Cardiac fibroblast (primary cell): ENCODE measurements at regions not wholly inside any gene's neighbourhood (a gene's known extent, or its start where the extent isn't known, plus 50 kb on each side); places are given as distances from the start of the nearest gene placed in this dataset.

Experiments
- DNase-seq, 2 donors: peaks; one replicate each; pipeline versions ENCODE4 v3.0.0 to v3.0.0-alpha.2; 2010; ENCODE audit warnings: low read depth in 2 of 2
- H3K4me3 ChIP-seq, 2 donors: replicated peaks in 1 of 2; 1 replicate in 1 of 2; 2 replicates in 1 of 2; pipeline ENCODE4 v1.5.1; 2011; ENCODE audit warnings: low read depth in 2 of 2, low read length in 2 of 2, mild to moderate bottlenecking in 2 of 2, moderate library complexity in 1 of 2
- TF ChIP-seq, protein P1 (sequence below): IDR thresholded peaks from one replicate; pipeline ENCODE4 v1.5.1; 2011; ENCODE audit warnings: low read depth, mild to moderate bottlenecking, low read length, inconsistent platforms

DNA sequence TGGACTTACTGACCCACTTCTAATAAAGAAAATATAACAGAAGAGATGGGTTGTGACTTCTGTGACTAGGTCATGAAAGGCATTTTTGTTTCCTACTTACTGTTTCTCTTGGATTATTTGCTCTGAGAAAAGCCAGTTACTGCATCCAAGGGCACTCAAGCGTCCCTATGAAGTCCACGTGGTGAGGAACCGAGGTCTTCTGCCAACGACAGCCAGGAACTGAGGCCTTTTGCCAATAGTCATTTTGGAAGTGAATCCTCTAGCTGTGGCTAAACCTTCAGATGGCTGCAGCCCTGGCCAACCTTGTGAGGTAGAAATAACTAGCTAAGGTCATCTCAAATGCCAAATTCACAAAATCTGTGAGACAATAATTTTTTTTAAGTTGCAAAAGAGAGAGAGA lies 449.8 kb upstream of the RGPD4 start:
- DNase-seq: no peak
- no peak overlapping the region for H3K4me3 ChIP-seq
- TF ChIP-seq, protein P1, sequence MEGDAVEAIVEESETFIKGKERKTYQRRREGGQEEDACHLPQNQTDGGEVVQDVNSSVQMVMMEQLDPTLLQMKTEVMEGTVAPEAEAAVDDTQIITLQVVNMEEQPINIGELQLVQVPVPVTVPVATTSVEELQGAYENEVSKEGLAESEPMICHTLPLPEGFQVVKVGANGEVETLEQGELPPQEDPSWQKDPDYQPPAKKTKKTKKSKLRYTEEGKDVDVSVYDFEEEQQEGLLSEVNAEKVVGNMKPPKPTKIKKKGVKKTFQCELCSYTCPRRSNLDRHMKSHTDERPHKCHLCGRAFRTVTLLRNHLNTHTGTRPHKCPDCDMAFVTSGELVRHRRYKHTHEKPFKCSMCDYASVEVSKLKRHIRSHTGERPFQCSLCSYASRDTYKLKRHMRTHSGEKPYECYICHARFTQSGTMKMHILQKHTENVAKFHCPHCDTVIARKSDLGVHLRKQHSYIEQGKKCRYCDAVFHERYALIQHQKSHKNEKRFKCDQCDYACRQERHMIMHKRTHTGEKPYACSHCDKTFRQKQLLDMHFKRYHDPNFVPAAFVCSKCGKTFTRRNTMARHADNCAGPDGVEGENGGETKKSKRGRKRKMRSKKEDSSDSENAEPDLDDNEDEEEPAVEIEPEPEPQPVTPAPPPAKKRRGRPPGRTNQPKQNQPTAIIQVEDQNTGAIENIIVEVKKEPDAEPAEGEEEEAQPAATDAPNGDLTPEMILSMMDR: no peak

DNA sequence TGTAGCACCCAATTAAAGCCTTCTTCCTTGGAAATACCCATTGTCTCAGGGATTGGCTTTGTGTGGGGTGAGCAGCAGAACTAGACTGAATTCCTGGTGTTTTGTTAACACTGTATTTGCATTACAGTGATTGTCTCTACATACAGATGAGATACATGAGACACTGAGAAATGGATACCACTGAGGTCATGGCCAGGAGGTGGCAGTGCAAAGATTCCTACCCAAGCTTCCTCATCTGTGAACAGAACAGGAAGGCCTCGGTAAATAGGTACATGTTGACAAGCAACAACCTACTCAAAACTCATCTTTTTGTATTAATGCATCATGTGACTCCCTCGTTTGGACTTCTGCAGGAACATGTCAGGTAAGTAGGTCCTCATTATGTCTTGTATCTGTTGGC lies 445.8 kb upstream of the RGPD4 start:
- H3K4me3 ChIP-seq: no peak overlapping the region
- TF ChIP-seq, protein P1: no peak
- no peak for DNase-seq

DNA sequence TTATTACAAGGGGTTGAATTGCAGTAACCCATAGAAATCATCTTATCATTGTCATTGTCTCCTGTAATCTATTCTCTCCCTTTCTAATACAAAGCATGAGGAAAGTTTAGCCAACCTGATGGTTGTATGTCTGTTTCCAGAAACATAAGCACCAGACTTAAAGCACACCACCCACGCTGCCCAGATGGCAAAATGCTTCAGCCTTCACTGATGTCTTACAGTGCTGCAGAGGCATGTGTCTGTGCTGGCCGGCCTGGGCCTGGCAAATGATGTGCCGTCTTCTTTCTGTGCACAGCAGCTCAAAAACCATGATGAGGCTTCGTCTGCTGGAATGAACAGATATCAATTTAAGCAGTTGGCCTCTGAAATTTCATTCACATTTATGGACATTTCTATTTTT lies 443.0 kb upstream of the RGPD4 start:
- H3K4me3 ChIP-seq: no peak overlapping the region
- TF ChIP-seq, protein P1: no peak
- DNase-seq: no peak

DNA sequence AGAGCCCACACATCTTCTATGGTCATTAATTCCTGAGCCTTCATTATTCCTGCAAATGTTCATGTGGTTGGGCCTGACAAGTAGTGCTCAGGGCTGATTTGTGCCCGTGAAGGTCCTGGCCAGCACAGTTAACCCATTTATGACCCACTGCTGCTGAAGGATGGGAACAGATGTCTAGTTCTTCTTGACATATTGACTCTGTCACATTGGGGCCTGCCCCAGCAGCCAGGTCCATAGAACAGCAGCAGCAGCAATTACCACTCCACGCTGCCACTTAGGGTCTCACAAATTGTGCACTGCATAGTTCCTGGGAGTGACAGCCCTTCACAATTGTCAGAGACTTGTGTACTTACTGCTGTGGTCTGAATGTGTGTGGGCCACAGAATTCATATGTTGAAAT lies 442.3 kb upstream of the RGPD4 start:
- TF ChIP-seq, protein P1: no peak
- DNase-seq: no peak

DNA sequence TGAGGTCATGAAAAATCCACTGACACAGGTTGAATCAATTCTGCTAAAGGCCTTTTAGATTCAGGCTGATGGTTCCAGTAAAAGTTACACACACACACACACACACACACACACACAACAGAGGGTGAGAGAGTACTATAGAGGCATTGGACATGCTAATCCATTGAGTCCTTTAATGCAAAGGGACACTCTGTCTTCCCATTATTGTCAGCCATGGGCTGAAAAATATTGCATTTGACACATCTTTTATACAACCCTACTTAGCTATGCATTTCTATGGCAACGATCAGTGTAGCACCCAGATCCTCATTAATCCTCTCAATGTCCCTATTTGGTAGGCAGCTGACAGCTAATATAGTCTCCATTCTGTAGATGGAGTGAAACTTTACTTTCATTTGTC lies 440.8 kb upstream of the RGPD4 start:
- H3K4me3 ChIP-seq: no peak overlapping the region
- no peak for DNase-seq
- TF ChIP-seq, protein P1: no peak

More for the DNA sequence above, 442.3 kb upstream of the RGPD4 start:
- H3K4me3 ChIP-seq: no peak overlapping the region

DNA sequence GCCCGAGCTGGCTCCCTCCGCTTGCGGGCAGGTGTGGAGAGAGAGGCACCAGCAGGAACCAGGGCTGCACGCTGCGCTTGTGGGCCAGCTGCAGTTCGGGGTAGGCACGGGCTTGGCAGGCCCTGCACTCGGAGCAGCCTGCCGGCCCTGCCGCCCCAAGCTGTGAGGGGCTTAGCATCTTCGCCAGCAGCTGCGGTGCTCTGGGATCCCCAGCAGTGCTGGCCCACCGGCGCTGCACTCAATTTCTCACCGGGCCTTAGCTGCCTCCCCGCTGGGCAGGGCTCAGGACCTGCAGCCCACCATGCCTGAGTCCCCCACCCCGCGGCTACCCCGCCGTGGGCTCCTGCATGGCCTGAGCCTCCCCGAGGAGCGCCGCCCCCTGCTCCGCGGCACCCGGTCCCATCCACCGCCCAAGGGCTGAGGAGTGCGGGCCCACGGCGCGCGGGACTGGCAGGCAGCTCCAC lies 434.4 kb upstream of the RGPD4 start:
- TF ChIP-seq, protein P1: no peak
- DNase-seq: no peak
- no peak overlapping the region for H3K4me3 ChIP-seq

DNA sequence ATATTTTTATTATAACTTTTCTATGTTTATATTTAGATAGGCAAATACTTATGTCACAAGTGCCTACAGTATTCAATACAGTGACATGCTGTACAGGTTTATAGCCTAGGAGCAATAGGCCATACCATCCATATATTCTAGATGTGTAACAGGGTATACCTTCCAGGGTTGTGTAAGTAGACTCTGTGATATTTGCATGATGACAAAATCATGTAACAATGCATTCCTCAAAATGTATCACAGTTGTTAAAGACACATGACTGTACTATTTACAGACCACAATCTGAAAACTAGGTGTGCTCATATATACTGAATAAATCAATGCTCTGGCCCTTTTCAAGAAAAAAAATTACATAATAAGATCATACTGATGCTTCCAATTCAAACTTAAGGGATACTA lies 433.2 kb upstream of the RGPD4 start:
- TF ChIP-seq, protein P1: no peak
- H3K4me3 ChIP-seq: no peak overlapping the region
- DNase-seq: peak in 1 of 2 donors; percentile 57
